Activated T-helper 9 cell treated with anti-CD3 and anti-CD28 coated beads, Interleukin-2, amount 50 U/mL, for 16 hours (primary cell): ENCODE measurements at regions not wholly inside any gene's neighbourhood (a gene's known extent, or its start where the extent isn't known, plus 50 kb on each side); places are given as distances from the start of the nearest gene placed in this dataset.
"Not testable (repeated sequence)": the region's sequence is repeated elsewhere in the genome, so short reads cannot be mapped to it uniquely, and the experiment has no call there.

Source experiments
- DNase-seq: peaks from one replicate; pipeline ENCODE4 v3.0.0-alpha.2; 2020; ENCODE audit warnings: low read depth

- DNase-seq, result no peak
These were observed 123.5 kb downstream of the MAP3K7 start for GRCh38 chr6:90463359-90463758.

GRCh38 chr6:90462102-90462501 is 124.8 kb downstream of the MAP3K7 start:
- no peak for DNase-seq

GRCh38 chr6:90461383-90461782 is 125.5 kb downstream of the MAP3K7 start:
- no peak for DNase-seq

GRCh38 chr6:90460051-90460450 is 126.8 kb downstream of the MAP3K7 start:
- DNase-seq, result no peak

GRCh38 chr6:90459225-90459758 is 127.6 kb downstream of the MAP3K7 start:
- DNase-seq, result no peak

- peak; percentile 70 for DNase-seq
These were observed 128.3 kb downstream of the MAP3K7 start for GRCh38 chr6:90458353-90459224.

GRCh38 chr6:90457867-90458259 is 129.0 kb downstream of the MAP3K7 start:
- DNase-seq, result no peak

GRCh38 chr6:90456997-90457866 is 129.6 kb downstream of the MAP3K7 start:
- not testable (repeated sequence) for DNase-seq

GRCh38 chr6:90456001-90456400 is 130.9 kb downstream of the MAP3K7 start:
- DNase-seq, result no peak

- DNase-seq, result no peak
These were observed 131.9 kb downstream of the MAP3K7 start for GRCh38 chr6:90454836-90455427.

GRCh38 chr6:90450268-90450953 is 136.5 kb downstream of the MAP3K7 start:
- no peak for DNase-seq

- DNase-seq, result no peak
These were observed 137.6 kb downstream of the MAP3K7 start for GRCh38 chr6:90449311-90449710.

GRCh38 chr6:90448836-90449235 is 138.0 kb downstream of the MAP3K7 start:
- no peak for DNase-seq

GRCh38 chr6:90446164-90446563 is 140.7 kb downstream of the MAP3K7 start:
- DNase-seq, result no peak

- no peak for DNase-seq
These were observed 141.3 kb downstream of the MAP3K7 start for GRCh38 chr6:90445533-90446108.

GRCh38 chr6:90444160-90444714 is 142.6 kb downstream of the MAP3K7 start:
- no peak for DNase-seq

- no peak for DNase-seq
These were observed 144.5 kb downstream of the MAP3K7 start for GRCh38 chr6:90442366-90442765.

GRCh38 chr6:90440586-90441283 is 144.1 kb upstream of the BACH2 start:
- no peak for DNase-seq

- DNase-seq, result no peak
These were observed 142.9 kb upstream of the BACH2 start for GRCh38 chr6:90439586-90439985.

- DNase-seq, result no peak
These were observed 139.8 kb upstream of the BACH2 start for GRCh38 chr6:90436403-90436802.
